ENCODE measurements at regions not wholly inside any gene's neighbourhood (a gene's known extent, or its start where the extent isn't known, plus 50 kb on each side); places are given as distances from the start of the nearest gene placed in this dataset.

- peaks cover 13% of the 10 kb centered on the region for H3K4me1 Mint-ChIP-seq
- no peak for TF ChIP-seq CTCF (conservative IDR thresholded peaks at IDR 0.05)
- DNase-seq (ENCODE audit: low read depth, low spot score): no peak
- no peaks in the 10 kb centered on the region for H3K36me3 Mint-ChIP-seq (ENCODE audit: low read depth)
- H3K9me3 Mint-ChIP-seq: peaks cover 3% of the 10 kb centered on the region
- no peak overlapping the region for H3K4me3 Mint-ChIP-seq
- H3K27ac Mint-ChIP-seq (ENCODE audit: unreplicated experiment): no peak overlapping the region
- H3K27me3 Mint-ChIP-seq (ENCODE audit: low read depth): no peaks in the 10 kb centered on the region
These were observed 366.6 kb downstream of the GASK1B start for GRCh38 chr4:157806184-157806583.

- no peak for DNase-seq (ENCODE audit: low read depth, low spot score)
- H3K4me1 Mint-ChIP-seq: peaks cover 13% of the 10 kb centered on the region
- peaks cover 4% of the 10 kb centered on the region for H3K9me3 Mint-ChIP-seq
- no peak overlapping the region for H3K4me3 Mint-ChIP-seq
- H3K27ac Mint-ChIP-seq (ENCODE audit: unreplicated experiment): peak overlapping the region; percentile 8
- peak; percentile 56 for TF ChIP-seq CTCF (conservative IDR thresholded peaks at IDR 0.05)
- H3K27me3 Mint-ChIP-seq (ENCODE audit: low read depth): no peaks in the 10 kb centered on the region
- no peaks in the 10 kb centered on the region for H3K36me3 Mint-ChIP-seq (ENCODE audit: low read depth)
These were observed 367.8 kb downstream of the GASK1B start for GRCh38 chr4:157804986-157805385.

GRCh38 chr4:157803845-157804521, 368.8 kb downstream of the GASK1B start:
- Mint-ChIP-seq H3K36me3 (ENCODE audit: low read depth) (no peaks in the 10 kb centered on the region), H3K4me3 (no peak overlapping the region), H3K9me3 (peaks cover 4% of the 10 kb centered on the region), H3K27ac (ENCODE audit: unreplicated experiment) (no peak overlapping the region), H3K4me1 (peaks cover 13% of the 10 kb centered on the region), H3K27me3 (ENCODE audit: low read depth) (no peaks in the 10 kb centered on the region)
- TF ChIP-seq CTCF (conservative IDR thresholded peaks at IDR 0.05): no peak
- DNase-seq (ENCODE audit: low read depth, low spot score): no peak

- peaks cover 4% of the 10 kb centered on the region for H3K9me3 Mint-ChIP-seq
- no peak overlapping the region for H3K4me3 Mint-ChIP-seq
These were observed 369.4 kb downstream of the GASK1B start for GRCh38 chr4:157803421-157803820.

GRCh38 chr4:157795495-157795894, 377.3 kb downstream of the GASK1B start:
- DNase-seq (ENCODE audit: low read depth, low spot score): no peak
- TF ChIP-seq CTCF (conservative IDR thresholded peaks at IDR 0.05): no peak
- H3K4me3 Mint-ChIP-seq: no peak overlapping the region
- H3K36me3 Mint-ChIP-seq (ENCODE audit: low read depth): no peaks in the 10 kb centered on the region
- H3K9me3 Mint-ChIP-seq: no peaks in the 10 kb centered on the region
- no peaks in the 10 kb centered on the region for H3K4me1 Mint-ChIP-seq
- no peak overlapping the region for H3K27ac Mint-ChIP-seq (ENCODE audit: unreplicated experiment)
- no peaks in the 10 kb centered on the region for H3K27me3 Mint-ChIP-seq (ENCODE audit: low read depth)

More at GRCh38 chr4:157803421-157803820, 369.4 kb downstream of the GASK1B start:
- Mint-ChIP-seq H3K4me1 (peaks cover 13% of the 10 kb centered on the region), H3K27ac (ENCODE audit: unreplicated experiment) (peak overlapping the region; percentile 5), H3K36me3 (ENCODE audit: low read depth) (no peaks in the 10 kb centered on the region), H3K27me3 (ENCODE audit: low read depth) (no peaks in the 10 kb centered on the region)
- no peak for DNase-seq (ENCODE audit: low read depth, low spot score)
- TF ChIP-seq CTCF (conservative IDR thresholded peaks at IDR 0.05): no peak
